HG02588 (cell line): ENCODE measurements at regions not wholly inside any gene's neighbourhood (a gene's known extent, or its start where the extent isn't known, plus 50 kb on each side); places are given as distances from the start of the nearest gene placed in this dataset.
A peak's percentile ranks its signal among the peaks of the same experiment; 100 is the strongest.

Source experiments
- ATAC-seq: cut with Tn5 transposase; IDR thresholded peaks from one replicate; pipeline ENCODE4 v1.9.1; 2021; ENCODE audit warnings: mild to moderate bottlenecking, moderate library complexity; ENCODE audit not compliant: unreplicated experiment

DNA sequence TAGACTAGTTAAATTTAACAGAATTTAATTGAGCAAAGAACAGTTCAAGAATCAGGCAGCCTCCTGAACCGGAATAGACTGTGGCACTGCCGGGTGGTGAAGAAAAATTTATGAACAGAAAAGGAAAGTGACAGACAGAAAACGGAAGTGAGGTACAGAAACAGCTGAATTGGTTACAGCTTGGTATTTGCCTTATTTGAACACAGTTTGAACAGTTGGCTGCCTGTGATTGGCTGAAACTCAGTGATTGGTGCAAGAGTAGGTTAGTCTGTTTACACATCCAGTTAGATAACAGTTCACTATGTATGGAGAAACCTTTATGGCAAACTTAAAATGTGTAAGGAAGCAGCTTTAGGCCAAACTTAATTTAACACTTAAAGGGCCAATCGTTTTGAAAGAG is 116.0 kb upstream of the CITED2 start:
- ATAC-seq, result peak; percentile 78

DNA sequence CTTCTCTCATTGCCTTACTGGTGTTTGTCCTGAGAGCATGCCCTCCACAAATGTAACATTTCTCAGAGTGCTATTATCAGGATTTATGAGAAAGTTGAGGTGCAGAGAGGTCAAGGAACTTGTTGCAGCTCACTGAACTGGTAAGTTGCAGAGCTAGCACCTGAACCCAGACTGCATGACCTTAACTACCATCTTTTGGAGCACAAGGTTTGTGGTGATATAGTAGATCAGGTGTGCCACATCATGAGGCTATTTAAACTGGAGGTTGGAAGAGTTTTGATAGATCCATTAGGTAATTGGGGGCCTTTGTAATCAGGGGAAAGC is 112.0 kb upstream of the CITED2 start:
- ATAC-seq, result no peak

DNA sequence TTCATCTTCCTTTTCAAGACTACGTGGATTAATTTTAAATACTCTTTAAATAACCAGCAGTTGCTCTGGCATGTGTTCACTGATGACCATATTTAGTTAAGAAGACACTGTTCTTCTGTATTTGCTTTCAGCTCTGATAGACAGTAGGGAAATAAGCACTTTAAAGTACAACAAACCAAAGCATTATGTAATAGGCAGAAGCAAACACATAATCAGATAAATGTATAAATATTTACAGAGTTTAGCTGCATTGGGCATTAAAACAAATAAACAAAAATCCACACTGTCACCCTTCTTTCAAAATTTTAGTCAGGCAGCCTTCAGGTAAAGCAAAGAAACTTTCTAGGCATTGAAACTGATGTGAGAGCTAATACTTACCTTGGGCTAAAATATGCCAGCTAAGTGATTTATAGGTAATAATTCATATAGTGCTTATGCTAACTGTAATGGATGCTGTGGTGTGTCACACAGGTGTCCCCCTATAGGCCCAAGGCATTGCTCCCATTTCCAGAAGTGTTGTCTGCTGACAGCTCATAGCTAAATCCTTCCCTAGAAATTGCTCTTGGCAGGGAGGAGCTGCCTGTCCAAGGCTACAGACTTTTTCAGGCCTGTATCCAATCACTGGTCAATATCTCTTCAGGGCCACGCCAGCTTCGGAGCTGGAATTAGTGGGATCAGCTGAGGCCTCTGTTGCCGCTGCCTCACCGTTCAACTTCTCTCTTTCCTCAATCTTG is 111.5 kb upstream of the CITED2 start:
- no peak for ATAC-seq

GRCh38 chr6:139485185-139485584 is 110.7 kb upstream of the CITED2 start:
- no peak for ATAC-seq

GRCh38 chr6:139483079-139483478 is 108.6 kb upstream of the CITED2 start:
- no peak for ATAC-seq

DNA sequence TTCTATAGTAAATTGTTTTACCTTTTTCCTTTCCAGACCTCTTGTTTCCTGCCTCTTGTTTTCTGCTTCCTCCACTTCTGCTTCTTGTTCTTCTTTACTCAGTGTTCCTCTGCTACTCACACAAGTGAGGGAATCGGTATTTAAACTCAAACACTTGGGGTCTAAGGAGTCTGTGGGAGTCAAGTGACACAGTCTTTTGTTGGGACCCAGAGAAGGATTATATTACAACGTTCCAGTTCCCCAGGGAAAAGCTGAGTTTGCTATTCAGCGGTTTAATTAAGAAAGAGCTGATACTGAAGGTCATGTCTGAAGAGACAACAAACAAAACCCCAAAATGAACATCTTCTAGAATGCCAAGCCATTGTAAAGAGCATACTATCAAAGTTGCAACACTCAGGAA is 107.8 kb upstream of the CITED2 start:
- ATAC-seq, result no peak

DNA sequence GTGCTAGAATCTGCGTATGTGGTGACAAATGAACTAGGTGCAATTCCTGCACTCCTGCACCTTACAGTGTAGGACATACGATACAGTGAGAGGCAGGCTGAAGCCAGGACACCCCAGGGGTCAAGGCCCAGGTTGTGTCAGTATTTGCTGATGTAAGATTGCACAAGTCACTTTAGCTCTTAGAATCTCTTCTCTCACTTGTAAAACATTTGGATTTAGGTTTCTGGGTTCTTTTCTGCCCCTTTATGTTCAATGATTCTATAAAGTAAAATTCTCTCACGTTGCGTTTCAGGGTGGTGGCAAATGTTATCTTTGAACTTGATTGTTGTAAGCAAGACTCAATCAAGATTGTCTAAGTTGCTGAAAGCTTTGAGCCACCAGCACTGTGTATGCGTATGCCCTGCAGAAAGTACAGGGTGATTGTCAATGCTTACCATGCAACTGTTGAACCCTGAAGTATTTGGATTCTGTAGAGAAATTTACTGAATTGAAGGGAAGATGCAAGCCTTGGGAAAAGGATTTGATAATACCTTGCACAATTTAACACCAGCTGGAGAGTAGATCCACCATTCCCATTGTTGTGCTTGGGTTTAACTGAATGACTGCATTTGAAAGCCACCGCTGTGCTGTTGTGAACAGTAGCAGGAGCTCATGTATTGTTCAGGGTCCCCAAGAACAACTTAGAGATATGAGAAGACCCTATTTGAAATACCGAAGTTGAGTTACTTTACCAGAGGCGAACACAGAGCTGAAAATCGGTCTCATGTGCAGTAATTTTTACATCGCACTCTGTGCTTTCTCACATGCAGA is 106.1 kb upstream of the CITED2 start:
- no peak for ATAC-seq

DNA sequence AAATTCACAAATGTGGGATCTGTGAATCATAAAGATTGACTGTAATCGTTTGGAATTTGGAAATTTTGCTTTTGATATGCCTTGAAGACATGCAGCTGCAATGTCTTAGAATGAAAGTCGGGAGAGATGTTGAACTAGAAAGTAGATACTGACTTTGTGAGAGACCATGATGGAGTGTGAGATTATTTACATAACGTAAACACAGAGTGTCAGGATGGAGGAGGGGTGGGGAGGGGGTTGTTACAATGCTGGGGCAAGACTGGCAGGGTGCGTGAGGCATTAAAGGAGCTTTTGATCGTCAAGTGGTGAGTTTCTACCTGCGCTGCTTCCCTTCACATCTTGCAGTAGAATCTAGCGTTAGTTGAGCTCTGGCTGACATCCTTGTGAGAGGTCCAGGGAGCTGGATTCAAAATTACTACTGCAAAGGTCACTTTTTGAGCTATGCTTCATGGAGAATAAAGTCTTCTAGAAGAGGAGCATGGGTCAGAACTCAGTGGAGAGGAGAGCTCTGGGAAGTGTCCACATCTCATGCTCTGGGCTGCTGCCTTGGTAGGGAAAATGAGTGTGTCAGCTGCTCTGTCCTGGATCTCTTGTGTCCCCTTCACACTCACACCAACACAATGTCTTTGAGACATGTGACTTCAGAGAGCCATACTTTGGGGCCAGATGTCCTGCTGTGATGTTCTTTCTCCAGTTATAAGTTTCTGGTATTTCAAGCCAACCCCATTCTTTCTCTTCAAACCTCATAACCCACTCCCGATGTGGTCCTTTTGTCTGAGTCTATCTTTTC is 105.2 kb upstream of the CITED2 start:
- ATAC-seq, result no peak

- no peak for ATAC-seq
Observed at GRCh38 chr6:139475646-139476045, 101.2 kb upstream of the CITED2 start.

DNA sequence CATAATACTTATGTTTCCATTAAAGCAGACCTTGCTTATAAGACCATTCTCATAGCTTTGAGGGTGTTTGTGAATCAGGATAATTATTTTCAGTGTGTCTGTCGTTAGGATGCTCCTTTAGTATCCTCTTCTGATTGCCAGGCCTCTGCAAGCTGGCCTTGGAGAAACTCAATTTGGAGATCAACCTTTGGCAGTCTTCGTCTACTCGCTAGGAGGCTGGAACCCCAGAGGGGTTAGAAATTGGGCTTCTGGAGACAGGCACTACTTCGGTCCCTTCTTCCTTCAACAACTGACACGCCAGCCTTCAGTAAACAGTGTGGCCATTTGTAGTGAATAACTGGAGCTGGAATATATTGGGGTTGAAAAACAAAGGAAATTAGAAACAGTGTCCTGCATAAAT is 100.8 kb upstream of the CITED2 start:
- no peak for ATAC-seq

DNA sequence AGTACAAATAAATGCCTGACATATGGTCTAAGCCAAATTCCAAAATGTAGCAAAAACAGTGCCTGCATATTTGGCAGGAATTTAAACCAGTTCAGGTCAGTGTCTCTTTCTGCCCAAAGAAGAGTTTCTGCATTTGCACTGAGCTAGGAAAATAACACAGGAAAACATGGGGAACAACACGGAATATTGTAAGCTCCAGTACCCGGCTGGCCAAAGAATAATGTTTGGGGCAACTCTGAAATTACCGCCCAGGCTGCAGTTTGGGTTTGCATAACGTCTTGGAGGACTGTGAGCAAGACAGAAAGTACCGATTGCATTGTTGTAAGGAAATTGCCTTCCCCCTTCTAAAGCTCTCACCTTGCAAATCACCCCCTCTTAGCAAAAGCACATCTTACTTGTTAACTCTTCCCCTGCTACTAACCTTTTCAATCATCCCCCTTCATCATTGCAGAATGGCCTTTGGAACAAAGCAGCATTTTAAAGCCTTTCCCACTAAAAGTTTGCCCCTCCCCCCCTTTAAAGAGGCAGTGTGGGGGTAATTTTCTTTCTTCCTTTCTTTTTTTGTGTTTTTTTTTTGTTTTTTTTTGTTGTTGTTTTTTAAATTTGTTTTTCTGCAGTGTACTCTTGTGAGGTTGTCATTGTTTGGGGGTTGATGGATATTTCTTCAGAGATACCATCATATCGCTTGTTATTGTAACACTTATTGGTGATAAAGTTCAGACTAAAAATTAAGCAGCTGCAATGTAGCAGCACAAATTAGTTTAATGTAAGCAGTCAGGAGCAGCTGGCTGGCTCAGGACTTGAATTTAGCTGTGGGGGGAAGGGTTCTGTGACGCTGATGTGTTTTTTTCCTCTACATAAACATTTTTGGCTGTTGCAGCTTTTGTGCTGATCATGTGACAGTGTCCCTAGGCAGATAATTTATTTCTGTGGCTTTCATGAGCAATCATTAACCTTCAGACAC is 100.0 kb upstream of the CITED2 start:
- peak; percentile 49 for ATAC-seq

GRCh38 chr6:139473731-139474130 is 99.3 kb upstream of the CITED2 start:
- ATAC-seq, result no peak

DNA sequence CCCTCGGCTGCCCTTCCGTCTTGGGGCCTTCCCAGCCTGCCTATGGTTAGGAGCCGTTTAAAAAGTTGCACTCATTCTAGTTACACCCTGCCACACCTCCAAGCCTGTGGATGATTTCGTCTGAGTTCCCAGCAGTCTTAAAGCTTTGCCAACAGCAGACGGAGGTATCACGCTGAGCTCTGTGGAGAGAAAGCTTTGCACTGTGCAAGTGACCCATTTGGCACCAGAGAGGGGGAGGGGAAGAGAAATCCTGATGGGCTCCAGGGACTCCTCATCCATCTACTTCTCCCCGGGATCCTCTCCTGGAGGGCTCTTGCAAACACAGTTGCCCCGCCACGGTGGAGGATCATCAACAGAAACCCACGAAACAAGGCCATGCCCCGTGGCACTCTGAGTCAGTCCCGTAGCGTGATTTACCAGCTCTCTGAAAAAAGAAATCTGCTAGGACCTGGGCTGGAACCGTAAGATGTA is 98.8 kb upstream of the CITED2 start:
- no peak for ATAC-seq

DNA sequence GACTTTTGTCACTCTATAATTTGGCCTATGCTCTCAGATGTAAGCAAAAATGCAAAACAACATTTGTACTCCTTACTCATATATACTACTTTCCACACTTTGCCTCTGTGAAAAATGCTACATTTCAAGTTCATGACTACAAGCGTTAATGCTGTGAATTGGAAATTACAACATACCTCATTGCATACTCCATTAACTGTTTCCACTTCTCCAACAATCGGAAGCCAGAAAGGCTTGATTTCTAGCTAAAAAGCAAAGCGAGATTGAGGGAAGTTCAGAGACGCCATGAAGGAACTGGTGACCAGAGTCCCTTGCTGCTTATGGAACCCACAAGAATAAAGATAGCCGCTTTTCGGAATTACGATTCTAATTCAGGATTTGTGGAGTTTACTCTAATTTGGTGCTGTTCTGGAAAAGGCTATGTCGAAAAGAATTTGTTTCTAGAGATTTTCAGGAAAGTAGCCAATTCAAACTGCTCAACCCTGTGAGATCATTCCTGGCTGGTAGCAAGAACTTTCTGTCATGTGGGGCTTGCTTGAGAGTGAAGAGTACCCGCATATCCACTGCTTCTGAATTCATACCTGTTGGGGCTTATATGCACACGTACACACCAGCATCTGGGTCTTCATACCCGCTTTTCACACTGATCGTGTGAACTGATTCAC is 98.0 kb upstream of the CITED2 start:
- no peak for ATAC-seq

GRCh38 chr6:139470997-139471396 is 96.5 kb upstream of the CITED2 start:
- no peak for ATAC-seq

DNA sequence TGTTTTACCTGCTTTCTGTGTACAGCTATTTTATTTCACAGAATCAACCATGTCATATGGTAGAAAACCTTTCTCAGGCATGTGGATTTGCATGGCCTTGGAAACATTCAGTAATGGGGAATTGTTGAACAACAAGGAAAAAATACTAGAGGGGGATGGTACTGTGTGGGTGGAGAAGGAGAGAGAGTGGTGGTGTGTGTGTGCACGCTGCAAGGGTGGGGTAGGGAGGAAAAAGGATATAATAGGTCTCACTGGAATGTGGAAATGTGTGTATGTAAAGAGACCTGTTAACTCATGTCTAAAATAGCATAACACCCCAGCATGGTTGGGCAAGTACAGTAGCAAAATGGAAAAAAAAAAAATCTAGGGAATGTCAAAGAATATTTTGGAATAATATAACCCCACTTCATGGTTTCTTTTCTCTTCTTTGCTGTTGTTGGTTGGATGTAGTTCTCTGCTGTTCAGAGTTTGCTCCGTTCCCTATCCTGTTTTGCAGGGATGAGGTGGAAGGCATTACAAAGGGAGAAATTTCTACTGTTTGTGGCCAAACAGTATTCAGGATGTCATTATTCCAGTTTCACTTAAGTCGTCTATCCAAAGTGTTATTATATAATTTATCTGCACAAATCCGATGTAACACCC is 93.9 kb upstream of the CITED2 start:
- ATAC-seq, result no peak

GRCh38 chr6:139457476-139457875 is 83.0 kb upstream of the CITED2 start:
- ATAC-seq, result no peak

DNA sequence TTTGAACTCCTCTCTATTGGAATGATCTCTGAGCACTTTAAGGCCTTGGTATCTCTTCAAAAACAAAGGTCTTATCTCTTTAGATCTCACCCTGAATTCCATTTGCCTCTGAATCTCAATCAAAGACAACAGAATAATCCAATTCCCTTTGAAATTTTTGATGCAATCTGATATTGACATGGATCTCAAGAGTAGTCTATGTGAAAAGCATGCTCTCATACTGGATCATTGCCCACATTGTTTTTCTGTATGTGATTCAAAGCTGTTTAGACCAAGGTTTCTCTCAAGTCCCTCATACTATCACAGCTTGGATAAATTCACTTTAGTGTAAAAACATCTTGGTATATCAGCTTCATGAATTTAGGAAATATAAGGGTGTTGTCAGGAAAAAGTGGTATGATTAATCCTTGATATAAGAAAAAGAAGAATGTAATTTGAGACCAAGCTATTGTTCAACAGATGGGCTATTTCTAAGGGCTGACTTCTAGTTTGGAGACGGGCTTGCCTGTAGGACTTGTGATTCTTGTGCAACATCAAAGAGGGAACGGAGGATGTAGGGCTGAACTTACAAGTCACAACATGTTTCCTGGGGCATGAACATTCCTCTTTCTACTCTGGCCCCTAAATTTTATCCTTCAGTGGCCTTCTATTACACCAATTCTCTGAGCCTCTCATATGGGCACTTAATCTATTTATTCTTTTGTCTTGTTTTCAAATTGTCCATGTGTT is 77.9 kb upstream of the CITED2 start:
- ATAC-seq, result no peak

DNA sequence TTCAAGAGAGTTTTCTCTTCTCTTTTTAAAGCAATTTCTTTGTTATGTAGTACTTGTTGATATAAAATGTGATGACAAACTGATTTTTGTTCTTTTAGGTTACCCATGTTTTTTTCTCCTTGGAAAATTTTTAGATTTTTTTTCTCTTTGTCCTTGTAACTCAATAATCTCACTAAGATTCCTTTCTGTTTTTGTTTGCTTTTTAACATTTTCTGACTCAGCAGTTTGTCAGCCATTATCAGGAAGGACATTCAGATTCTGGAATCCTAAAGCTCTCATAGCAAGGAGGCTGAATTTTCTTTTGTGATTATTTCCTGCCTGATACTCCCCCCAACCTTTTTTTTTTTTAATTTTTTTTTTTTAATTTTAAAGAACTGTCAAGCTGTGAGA is 75.2 kb upstream of the CITED2 start:
- ATAC-seq, result no peak
